NT2/D1 (cell line): ENCODE measurements at regions not wholly inside any gene's neighbourhood (a gene's known extent, or its start where the extent isn't known, plus 50 kb on each side); places are given as distances from the start of the nearest gene placed in this dataset.

ENCODE experiments used
- DNase-seq: peaks from one replicate; pipeline ENCODE4 v3.0.0-alpha.2; 2011; ENCODE audit warnings: low read depth, low spot score
- H3K27me3 ChIP-seq: 2 replicates; pipeline ENCODE4 v1.6.0; 2011; ENCODE audit warnings: mild to moderate bottlenecking; ENCODE audit not compliant: insufficient read length, insufficient read depth
- H3K36me3 ChIP-seq: 2 replicates; pipeline ENCODE4 v1.6.1; 2011; ENCODE audit warnings: mild to moderate bottlenecking, low read length, mixed read lengths; ENCODE audit not compliant: insufficient read depth, insufficient read length
- H3K4me1 ChIP-seq: 2 replicates; pipeline ENCODE4 v1.5.1; 2011; ENCODE audit not compliant: insufficient read depth, insufficient read length
- H3K4me3 ChIP-seq: 2 replicates; pipeline ENCODE4 v1.5.1; 2011; ENCODE audit warnings: low read depth; ENCODE audit not compliant: insufficient read length
- H3K9ac ChIP-seq: 2 replicates; pipeline ENCODE4 v1.6.0; 2011; ENCODE audit warnings: low read depth; ENCODE audit not compliant: insufficient read length
- H3K9me3 ChIP-seq: 2 replicates; pipeline ENCODE4 v1.5.1; 2011; ENCODE audit warnings: mild to moderate bottlenecking, low read length; ENCODE audit not compliant: insufficient read depth
- SUZ12 ChIP-seq: IDR thresholded peaks from 2 replicates; pipeline ENCODE4 v1.6.1; 2011; ENCODE audit not compliant: insufficient read length, insufficient read depth; ENCODE audit errors: extremely low read depth
- YY1 ChIP-seq: IDR thresholded peaks from 2 replicates; pipeline ENCODE4 v1.6.1; 2011; ENCODE audit not compliant: insufficient read length, insufficient read depth
- ZNF274 ChIP-seq: IDR thresholded peaks from 2 replicates; pipeline ENCODE4 v1.6.1; 2011; ENCODE audit warnings: mild to moderate bottlenecking, low read depth, low read length

DNA sequence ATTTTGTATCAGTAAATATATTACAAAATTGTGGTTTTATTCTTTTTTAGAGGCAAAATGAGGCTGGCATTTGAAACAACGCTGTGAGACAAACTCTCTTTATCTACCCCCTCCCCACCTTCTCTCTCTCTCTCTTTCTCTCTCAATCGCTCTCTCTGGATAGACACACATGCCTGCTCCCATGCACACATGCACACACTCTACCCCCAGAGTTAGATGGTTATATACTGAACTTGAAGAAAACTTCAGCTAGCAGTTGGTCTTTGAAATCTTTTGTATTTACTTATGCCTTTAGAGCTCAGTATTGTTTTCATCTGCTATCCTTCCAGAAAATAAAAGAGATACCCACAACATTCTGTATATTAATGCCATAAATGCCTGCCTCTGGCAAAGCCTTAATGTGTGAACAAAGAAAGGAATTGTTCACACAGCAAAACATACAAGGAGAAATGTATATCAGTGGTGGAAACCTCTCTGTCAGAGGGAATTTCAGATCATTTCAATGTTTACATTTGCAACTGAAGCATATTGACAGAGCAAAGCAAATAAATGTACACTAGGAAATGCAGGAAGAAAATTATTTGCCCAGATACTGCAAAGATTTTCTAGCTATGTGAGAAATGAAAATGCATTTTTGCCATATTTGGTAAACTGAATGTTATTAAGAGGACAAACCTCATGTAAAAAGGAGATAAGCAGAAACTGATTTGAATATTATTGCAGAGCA lies 217.0 kb upstream of the UBE2E3 start:
- Histone ChIP-seq H3K9ac (no peak overlapping the region), H3K27me3 (no peaks in the 10 kb centered on the region), H3K4me1 (no peaks in the 10 kb centered on the region), H3K9me3 (no peaks in the 10 kb centered on the region), H3K36me3 (no peaks in the 10 kb centered on the region), H3K4me3 (no peak overlapping the region)
- no peak for DNase-seq
- TF ChIP-seq YY1 (no peak), SUZ12 (no peak), ZNF274 (no peak)

DNA sequence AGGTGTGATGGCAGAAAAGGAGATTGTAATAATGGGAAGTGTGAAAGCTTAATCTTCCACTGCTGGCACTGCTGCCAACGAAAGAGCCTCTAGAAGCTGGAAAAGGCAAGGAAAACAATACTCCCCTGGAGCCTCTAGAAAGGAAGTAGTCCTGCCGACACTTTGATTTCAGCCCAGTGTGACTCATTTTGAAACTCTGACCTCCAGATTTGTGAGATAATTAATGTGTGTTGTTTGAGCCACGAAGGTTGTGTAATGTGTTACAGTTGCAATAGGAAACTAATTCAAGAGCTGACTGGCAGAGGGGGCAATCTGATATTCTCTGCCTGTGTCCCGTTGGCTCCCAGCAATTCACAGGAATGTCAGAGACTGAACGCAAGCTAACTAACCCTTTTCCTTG lies 219.2 kb upstream of the UBE2E3 start:
- Histone ChIP-seq H3K9ac (no peak overlapping the region), H3K4me1 (no peaks in the 10 kb centered on the region), H3K27me3 (no peaks in the 10 kb centered on the region), H3K4me3 (no peak overlapping the region), H3K36me3 (no peaks in the 10 kb centered on the region), H3K9me3 (no peaks in the 10 kb centered on the region)
- TF ChIP-seq YY1, result no peak
- TF ChIP-seq ZNF274, result no peak
- no peak for TF ChIP-seq SUZ12
- no peak for DNase-seq

DNA sequence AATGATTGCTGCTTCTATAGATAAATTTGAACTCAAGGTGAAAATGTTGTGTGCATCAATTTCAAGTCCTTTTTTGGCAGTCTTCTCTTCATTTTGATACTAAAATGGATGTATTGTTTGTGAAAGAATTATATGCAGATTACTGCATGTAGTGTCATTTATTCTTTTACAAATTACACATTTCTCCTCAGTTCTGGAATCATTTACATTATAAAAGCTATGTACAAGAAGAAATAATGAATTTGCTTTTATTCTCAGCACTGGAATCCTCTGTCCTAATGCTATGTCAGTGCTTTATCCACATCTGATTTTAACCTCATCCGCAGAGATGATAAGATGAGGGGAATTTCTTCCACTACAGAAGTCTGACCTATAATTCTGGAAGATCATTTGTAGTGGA lies 220.8 kb upstream of the UBE2E3 start:
- no peaks in the 10 kb centered on the region for H3K27me3 ChIP-seq
- DNase-seq, result no peak
- H3K4me1 ChIP-seq, result no peaks in the 10 kb centered on the region

DNA sequence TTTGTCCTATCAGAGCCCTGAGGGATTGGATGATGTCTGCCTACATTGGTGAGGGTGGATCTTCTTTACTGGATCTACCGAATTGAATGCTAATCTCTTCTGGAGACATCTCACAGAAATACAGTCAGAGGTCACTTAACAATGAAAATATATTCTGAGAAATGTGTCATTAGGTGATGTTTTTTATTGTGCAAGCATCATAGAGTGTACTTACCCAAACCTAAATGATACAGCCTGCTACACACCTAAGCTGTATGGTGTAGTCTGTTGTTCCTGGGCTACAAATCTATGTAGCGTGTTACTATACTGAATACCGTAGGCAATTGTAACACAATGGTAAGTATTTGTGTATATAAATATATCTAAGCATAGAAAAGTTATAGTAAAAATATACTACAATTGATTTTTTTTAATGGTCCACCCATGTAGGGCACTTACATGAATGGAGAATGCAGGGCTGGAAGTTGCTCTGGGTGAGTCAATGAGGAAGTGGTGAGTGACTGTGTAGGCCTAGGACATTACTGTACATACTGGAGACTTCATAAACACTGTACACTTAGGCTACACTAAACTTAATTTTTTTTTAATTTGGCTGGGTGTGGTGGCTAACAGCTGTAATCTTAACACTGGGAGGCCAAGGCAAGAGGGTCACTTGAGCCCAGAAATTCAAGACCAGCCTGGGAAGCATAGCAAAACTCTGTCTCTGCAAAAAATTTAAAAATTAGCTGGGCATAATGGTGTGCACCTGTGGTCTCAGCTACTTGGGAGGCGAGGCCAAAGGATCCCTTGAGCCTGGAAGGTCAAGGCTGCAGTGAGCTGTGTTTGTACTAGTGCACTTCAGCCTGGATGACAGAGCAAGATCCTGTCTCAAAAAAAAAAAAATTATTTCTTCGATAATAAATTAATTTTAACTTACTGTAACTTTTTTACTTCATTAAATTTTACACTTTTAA lies 226.3 kb upstream of the UBE2E3 start:
- DNase-seq, result no peak
- Histone ChIP-seq H3K36me3 (no peaks in the 10 kb centered on the region), H3K9ac (no peak overlapping the region), H3K27me3 (no peaks in the 10 kb centered on the region), H3K4me3 (no peak overlapping the region), H3K4me1 (no peaks in the 10 kb centered on the region), H3K9me3 (no peaks in the 10 kb centered on the region)
- TF ChIP-seq ZNF274, result no peak
- TF ChIP-seq YY1, result no peak
- no peak for TF ChIP-seq SUZ12

More for the DNA sequence above, 220.8 kb upstream of the UBE2E3 start:
- H3K9ac ChIP-seq, result no peak overlapping the region
- H3K36me3 ChIP-seq, result no peaks in the 10 kb centered on the region
- no peaks in the 10 kb centered on the region for H3K9me3 ChIP-seq
- no peak overlapping the region for H3K4me3 ChIP-seq
- no peak for TF ChIP-seq ZNF274
- no peak for TF ChIP-seq YY1
- no peak for TF ChIP-seq SUZ12

DNA sequence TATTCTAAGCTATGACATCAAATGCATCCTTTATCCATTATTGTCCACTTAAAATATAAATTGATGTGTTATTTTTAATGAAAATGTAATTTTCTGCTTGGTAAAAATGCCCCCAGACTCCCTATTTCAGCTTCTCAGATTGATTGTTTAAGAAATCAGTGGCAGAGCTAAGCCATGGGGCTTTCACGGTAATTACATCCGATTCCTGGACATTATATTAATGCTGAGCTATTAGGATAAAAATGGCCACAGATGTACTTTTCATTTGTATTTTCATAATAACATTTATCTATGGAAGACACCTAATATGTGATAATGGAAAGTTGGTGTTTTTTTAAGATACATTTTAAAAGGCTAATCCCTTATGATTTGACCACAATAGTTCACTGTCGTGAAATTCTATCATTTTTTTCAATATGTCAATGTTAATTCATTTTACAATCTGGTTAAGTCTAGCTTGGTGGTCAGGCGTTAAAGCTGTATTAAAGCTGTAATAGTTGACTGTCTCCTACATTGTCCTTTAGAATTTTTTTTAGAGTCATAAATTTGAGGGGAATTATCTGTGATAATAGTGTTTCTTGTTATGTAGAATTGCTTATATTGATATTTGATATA lies 229.0 kb upstream of the UBE2E3 start:
- Histone ChIP-seq H3K4me3 (no peak overlapping the region), H3K4me1 (no peaks in the 10 kb centered on the region), H3K9ac (no peak overlapping the region), H3K9me3 (no peaks in the 10 kb centered on the region), H3K27me3 (no peaks in the 10 kb centered on the region), H3K36me3 (no peaks in the 10 kb centered on the region)
- no peak for TF ChIP-seq ZNF274
- TF ChIP-seq SUZ12, result no peak
- TF ChIP-seq YY1, result no peak
- DNase-seq, result no peak

DNA sequence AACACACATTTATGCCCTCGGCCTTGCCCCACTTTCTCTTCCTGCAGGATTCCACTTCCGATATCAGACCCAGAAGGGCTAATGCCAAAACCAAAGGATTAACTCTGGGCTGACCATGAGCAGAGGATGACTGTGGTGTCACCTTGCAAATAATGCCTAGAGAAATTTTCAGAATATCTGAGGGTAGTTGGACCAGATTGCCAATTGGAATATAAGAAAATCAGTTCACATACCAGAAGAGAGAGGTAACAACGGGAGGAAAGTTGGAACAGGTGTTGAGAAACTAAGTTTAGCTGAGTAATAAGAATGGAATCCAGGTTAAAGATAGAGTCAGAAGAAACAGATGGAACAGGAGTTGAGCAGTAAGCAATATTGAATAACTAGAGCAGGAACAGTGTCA lies 232.7 kb upstream of the UBE2E3 start:
- Histone ChIP-seq H3K4me3 (no peak overlapping the region), H3K4me1 (no peaks in the 10 kb centered on the region), H3K9me3 (no peaks in the 10 kb centered on the region), H3K36me3 (no peaks in the 10 kb centered on the region), H3K27me3 (no peaks in the 10 kb centered on the region), H3K9ac (no peak overlapping the region)
- no peak for DNase-seq
- TF ChIP-seq SUZ12 (no peak), ZNF274 (no peak), YY1 (no peak)

DNA sequence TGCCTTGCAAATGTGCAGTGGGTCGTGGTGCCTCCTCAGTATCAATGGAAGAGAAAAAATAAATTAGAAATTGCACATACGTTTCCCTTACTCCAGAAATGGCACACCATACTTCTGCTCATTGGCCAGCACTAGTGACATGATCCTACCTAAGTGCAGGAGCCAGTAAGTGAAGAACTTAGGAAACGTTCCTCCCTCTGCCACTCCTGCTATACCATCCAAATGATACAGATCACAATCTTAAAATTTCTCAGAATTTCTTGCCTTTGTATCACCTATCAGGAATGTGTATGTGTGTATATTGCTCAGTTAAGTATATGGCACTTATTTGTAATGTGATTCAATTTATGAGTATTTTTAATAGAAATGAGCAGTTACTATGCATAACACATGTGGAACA lies 237.0 kb upstream of the UBE2E3 start:
- Histone ChIP-seq H3K9me3 (no peaks in the 10 kb centered on the region), H3K4me1 (no peaks in the 10 kb centered on the region), H3K27me3 (no peaks in the 10 kb centered on the region), H3K4me3 (no peak overlapping the region), H3K36me3 (no peaks in the 10 kb centered on the region), H3K9ac (no peak overlapping the region)
- no peak for DNase-seq
- TF ChIP-seq SUZ12, result no peak
- no peak for TF ChIP-seq ZNF274
- no peak for TF ChIP-seq YY1
